Sciatic nerve (tissue), 2 donors: ENCODE measurements at regions not wholly inside any gene's neighbourhood (a gene's known extent, or its start where the extent isn't known, plus 50 kb on each side); places are given as distances from the start of the nearest gene placed in this dataset.

Experiments
- ATAC-seq: fragments of 200-7000 bp; cut with Tn5 transposase; one replicate; pipeline ENCODE4 v1.9.1; 2020; ENCODE audit warnings: mild to moderate bottlenecking, moderate library complexity
- DNase-seq: peaks from one replicate; pipeline ENCODE4 v3.0.0-alpha.2; 2020; ENCODE audit warnings: low spot score
- intact Hi-C: fragments of 100-400 bp; cut with DNase I; formaldehyde crosslinking; loops from one replicate; pipeline ENCODE4 v1.14.2; 2022
- donor health status: DM: no; HTN: no; CAD: no.
- donor health status: DM: no; HTN: no; CAD: no.

DNA sequence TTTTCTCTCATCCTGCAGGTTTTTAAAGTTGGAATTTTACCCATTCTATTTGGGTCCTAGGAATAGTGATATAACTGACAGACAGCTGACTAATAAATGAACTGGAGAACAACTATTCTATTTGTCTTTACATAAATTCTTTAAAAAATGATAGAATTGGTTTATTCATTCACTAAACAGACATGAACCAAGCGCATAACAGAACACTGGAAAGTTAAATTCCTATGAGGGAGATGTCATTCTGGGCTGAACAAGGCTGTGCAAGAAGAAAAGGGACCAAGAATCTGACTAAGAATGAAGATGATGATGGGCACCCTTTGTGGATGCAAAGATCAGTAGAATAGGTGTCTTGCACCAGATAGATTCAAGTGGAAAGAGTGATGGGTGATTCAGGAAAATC is 256.3 kb upstream of the SASH1 start:
- DNase-seq (no peak), ATAC-seq (no peak)
- intact Hi-C loops = no loop called here

DNA sequence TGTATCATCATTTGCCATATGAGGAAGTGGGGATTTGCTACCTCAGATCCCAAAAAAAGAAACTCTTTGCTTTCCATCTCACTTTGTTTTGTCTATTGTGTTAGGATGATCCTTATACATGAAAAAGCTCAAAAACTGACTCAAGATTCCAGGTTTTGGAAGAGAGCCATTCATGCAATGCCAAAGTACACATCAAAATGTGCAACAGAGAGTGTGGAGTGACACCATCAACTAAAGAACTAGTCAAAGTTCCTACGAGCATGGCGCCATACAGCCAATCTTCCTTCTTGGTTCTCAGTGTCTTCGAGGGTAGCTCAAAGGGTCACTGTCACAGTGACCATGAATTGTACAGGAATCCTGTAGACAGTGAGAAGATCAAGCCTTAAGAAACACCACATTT is 255.8 kb upstream of the SASH1 start:
- ATAC-seq = no peak
- intact Hi-C loops = no loop called here

DNA sequence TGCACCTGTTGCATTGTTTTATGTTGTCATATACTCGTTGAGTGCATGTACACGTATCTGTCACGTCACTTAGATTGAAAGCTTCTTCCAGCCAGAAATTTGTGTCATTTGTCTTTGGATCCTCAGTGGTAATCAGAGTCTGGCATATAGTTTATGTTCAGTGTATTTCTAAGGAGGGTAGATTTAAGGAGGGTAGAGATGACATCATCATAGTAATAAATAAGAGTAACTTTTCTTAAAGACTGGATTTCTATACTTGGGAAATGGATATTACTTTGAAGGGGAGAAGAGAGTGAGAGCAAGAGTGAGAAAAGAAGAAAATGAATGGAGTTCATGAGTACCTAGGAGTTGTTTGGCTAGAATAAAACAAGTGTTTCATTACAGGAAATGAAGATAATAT is 255.0 kb upstream of the SASH1 start:
- intact Hi-C loops = no loop called here
- DNase-seq (no peak), ATAC-seq (no peak)

More for the DNA sequence above, 255.8 kb upstream of the SASH1 start:
- DNase-seq = no peak

DNA sequence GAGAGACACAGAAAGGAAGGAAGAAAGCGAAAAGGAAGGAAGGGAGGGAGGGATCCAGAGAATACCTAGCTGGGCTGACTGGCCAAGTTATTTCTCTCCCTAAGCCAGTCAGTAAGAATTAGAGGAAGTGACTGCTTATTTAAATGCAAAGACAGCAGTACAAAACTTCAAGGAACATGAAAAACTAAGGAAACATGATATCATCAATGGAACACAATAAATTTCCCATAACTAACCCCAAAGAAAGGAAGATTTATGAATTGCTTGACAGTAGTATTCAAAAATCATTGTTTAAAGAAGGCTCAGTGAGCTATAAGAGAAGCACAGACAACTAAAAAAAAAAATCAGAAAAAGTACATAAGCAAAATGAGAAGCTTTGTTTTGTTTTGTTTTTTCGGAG is 252.3 kb upstream of the SASH1 start:
- ATAC-seq (no peak), DNase-seq (no peak)
- intact Hi-C loops = no loop called here

DNA sequence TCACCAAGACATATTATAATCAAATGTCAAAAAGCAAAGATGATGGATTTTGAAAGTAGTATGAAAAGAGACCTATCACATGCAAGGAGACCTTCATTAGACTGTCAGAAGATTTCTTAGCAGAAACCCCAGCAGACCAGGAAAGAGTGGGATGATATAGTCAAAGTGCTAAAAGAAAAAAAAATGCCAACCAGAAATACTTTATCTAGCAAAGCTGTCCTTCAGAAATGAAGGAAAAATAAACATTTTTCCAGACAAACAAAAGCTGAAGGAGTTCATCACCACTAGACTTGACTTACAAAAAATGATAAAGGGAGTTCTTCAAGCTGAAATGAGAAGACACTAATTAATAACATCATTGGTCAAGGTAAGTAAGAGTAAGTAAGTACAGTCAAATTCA is 251.2 kb upstream of the SASH1 start:
- ATAC-seq = no peak
- no peak for DNase-seq
- intact Hi-C loops = no loop called here

DNA sequence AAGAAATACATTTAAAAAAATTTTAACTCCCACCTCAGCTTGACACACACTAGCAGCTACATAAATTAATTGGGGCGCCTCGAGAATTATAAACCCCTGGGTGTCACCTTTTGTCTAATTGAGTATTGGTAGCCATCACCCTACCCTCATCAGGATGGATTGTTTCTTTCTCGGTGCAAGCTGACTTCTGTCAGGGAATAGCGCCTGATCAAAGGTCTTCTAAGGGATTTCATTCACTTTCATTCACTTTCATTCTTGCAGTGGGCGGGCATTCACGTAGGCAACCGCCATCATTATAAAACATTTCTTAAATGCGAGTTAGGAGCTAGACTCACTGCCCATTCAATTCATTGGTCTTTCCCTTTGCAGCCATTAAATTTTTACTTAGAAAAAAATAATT is 239.2 kb upstream of the SASH1 start:
- ATAC-seq = no peak
- intact Hi-C loops = no loop called here
- DNase-seq = no peak

DNA sequence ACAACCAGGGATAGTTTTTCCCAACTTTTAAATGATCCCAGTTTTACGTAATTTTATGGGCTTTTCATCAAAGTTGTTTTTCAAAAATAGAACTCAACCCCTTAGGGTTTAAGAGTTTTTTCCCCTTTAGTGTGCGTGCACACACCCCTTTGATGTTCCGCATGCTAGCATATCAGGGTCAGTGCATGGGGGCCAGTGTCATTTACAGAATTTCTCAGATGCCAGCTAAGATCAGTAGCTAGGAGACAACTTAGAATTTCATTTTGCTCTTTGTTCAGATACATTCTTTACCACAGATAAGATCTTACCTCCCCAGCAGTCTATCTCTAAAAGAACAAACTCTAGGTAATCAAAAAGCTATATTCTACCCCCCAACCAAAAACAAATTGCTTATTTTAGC is 238.5 kb upstream of the SASH1 start:
- intact Hi-C loops = no loop called here
- no peak for ATAC-seq
- no peak for DNase-seq

DNA sequence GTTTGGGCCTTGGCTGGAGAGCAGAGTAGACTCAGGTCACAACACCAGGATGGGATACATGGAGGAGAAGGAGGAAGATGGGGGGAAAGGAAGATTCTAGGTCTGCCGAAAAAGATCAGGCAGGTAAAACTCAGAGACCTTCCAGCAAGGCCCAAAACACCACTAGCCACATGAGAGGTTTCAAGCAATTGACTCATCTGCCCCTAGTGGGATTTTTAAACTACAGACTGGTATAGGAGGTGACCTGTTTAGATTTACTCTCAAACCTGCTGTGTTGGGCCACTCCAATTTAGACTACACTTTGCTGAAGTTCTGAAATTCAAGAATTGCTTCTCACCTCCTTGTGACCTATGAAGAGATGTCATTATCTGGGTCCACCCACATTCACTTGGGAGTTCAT is 236.9 kb upstream of the SASH1 start:
- ATAC-seq (no peak), DNase-seq (no peak)
- intact Hi-C loops = no loop called here

DNA sequence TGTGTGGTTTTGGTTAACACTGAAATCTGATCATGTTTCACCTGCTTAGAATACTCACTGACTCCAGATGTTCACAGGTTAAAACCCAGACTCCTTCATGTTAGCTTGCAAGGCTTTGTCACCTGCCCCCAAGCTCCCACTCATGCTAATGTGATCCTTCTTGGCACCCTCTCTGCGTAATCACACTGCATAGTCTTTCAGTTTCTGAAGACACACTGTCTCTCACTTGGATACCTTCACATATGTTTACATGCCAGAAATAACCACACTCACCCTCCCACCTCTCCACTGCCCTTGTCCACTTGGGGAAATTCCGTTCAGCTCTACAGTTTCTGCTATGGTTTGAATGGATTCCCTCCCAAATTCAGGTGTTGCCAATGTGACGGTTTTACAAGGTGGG is 234.7 kb upstream of the SASH1 start:
- DNase-seq (no peak), ATAC-seq (no peak)
- intact Hi-C loops = no loop called here

DNA sequence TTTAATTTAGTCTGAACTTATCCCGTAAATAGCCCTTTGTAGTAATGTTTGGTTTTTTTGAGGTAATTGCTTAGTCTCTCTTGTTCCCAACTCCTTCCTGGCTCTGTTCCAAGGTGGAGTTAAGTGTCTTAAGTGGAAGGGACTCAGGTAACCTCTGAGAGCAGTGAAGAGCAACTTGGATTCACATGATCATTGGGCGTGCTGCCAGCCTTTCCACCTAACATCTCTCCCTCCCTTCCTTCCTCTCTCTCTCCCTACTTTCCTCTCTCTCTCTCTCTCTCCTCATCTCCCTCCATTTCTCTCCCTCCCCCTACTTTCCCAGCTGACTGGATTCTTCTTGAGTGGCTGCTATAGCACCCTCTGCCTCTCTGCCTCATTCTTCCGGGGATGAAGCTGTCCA is 232.9 kb upstream of the SASH1 start:
- DNase-seq = no peak
- no peak for ATAC-seq
- intact Hi-C loops = no loop called here

DNA sequence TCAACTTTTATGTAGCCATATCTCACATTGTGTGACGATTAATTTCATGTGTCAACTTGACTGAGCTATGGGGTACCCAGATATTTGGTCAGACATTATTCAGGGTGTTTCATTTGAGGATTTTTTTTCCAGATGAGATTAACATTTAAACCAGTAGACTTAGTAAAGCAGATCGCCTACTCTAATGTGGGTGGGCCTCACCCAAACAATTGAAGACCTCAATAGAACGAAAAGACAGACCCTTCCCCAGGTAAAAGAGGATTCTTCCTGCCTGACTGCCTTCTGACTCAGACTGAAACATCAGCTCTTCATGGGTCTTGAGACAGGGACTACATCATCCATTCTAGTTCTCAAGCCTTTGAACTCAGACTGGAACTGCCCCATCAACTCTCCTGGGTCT is 231.7 kb upstream of the SASH1 start:
- DNase-seq = no peak
- intact Hi-C loops = no loop called here
- ATAC-seq = no peak

DNA sequence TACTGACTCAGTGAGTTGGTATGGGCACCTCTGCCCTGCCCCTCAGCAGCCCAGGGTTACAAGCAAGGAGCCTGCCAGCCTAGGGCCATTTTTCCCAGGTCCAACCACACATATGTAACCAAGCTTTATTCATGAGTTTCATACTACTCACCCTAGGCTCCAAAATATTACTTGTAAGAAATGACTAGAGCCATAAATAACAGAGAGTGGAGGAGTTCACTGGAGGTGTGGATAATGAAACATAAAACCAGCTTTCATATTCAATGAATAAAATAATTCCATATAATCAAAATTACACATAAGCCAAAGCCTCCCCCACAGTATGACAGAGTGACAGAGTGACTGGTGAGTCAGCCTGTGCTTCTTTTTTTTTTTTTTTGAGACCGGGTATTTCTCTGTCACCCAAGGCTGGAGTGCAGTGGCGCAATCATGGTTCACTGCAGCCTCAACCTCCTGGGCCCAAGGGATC is 229.8 kb upstream of the SASH1 start:
- DNase-seq (no peak), ATAC-seq (no peak)
- intact Hi-C loops = no loop called here

DNA sequence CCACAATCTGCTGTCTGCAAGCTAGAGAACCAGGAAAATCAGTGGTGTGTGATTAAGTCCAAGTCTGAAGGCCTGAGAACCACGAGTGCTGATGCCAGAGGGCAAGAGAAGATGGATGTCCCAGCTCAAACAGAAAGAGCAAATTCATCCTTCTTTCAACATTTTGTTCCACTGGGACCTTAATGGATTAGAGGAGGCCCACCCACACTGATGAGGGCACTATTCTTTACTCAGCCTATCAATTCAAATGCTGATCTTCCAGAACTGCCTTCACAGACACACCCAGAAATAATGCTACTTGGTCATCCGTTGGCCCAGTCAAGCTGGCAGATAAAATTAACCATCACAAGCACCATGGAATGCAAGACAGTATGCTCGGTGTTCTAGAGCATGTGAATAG is 226.6 kb upstream of the SASH1 start:
- no peak for ATAC-seq
- DNase-seq = no peak
- intact Hi-C loops = no loop called here

DNA sequence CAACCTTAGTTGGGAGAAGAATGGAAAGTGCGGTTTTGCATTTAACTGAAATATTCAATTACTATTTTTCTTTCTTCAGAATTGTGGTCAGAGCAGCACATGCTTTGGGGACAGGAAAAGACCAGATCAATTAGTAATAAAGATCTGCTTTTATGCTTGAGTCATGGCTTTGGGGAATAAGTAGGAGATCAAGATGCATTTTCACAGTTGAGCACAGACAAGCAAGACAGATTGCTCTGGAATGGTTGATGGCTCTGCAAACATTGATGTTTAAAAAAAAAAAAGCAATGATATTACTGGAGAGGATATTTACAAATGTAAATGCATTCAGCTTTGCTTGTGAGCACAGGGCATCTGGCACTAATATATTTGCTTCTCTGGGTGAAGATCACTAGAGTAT is 224.4 kb upstream of the SASH1 start:
- intact Hi-C loops = no loop called here
- DNase-seq (no peak), ATAC-seq (no peak)

DNA sequence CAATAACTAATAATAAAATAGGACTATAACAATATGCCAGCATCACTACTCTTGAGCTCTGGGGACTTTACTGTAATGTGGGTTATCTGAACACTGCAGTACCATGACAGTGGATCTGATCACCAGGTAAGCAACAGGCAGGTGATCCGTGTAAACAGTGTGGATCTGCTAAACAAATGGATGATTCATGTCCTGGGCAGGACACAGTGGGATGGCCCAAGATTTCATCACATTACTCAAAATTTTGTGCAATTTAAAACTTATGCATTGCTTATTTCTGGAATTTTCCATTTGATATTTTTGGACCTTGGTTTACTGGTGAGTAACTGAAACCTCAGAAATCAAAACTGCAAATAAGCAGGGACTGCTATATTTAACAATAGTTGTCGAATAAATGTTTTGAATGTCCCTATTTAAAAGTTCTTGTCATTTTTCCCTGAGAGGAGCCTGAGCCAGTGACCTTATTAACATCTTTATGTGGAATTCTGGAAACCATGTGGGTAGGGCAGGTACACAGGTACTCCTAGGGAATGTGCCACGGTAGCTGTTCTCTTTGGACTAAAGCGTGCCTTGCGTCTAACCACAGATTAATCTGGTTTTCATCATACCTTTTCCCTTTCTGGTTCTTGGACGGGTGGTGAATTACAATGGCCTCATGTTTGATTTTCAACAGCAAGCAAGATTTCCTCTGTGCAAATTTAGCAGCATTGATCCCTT is 214.5 kb upstream of the SASH1 start:
- DNase-seq = no peak
- ATAC-seq = no peak
- intact Hi-C loops = no loop called here

DNA sequence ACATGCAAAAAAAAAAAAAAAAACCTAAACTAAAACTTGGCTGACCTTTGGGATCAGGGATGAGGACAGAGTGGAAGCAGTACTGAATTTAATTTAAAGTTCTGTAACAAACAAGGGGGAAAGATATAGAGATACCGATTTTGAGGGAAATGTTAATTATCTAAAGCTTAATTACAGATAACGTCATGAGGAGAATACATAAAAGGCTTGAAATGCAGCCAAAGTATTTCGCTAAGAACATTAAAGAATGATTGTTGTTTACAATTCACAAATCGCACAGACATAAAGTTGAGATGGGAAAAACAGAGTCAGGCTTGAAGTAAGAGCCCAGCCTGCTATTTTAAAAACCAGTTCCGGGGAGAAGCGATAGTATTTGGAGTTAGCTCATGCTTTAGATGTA is 208.0 kb upstream of the SASH1 start:
- ATAC-seq (no peak), DNase-seq (no peak)
- intact Hi-C loops = no loop called here

DNA sequence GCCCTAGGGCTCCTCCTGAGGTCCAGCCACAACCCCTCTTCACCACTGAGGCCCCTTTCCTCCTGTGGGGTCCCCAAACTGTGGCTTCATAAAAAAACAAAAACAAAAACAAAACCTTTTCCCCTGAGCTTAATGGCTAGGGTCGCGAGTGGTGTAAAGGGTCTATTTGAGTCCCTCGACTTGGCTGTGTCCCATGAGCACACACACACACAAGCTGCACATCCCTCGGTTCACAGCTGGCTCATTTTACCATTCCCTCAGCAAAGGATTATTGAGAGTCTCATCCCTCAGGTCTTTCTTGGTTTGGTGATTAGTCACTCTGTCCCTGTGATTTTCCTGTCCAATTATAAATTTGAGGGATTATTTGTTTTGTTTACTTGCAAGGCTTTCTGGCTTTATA is 206.1 kb upstream of the SASH1 start:
- DNase-seq = no peak
- no peak for ATAC-seq
- intact Hi-C loops = no loop called here

DNA sequence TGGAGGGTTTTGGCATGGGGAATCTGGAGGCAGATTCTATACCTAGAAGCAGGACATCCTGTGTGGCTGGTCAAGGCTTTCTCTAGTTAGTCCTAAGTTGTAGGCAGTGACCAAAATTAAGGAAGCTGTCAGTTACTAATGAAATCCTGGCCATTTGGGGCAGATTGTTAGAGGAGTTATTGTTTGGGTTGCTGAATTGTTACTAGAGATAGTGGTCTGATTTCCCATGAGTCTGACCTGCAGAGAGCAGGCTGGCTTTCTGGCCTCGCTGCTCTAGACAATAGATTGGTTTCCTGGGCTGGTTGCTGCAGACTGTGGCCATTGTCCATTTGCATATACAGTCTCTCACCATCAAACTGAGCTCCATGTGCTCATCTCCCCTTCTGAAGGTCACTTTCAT is 205.0 kb upstream of the SASH1 start:
- intact Hi-C loops = no loop called here
- no peak for DNase-seq
- no peak for ATAC-seq

DNA sequence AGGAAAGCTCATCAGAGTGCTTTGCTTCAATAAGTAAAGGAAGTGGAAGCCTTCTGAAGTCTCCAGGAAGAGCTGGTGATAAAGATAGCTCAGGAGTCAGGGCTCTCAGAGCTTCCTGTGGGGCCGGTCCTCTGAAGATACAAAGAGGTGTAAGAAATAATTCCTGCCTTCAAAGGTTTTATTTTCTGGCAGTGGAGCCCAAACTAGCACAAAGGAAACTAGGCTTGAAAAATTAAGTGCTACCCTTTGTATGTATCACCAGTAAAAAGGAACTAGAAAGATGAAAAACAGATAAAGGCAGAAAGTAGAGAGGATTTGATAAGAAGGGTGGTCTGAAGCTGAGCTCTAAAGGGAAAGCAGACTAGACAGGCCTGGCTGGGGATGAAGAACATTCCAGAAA is 204.1 kb upstream of the SASH1 start:
- no peak for ATAC-seq

DNA sequence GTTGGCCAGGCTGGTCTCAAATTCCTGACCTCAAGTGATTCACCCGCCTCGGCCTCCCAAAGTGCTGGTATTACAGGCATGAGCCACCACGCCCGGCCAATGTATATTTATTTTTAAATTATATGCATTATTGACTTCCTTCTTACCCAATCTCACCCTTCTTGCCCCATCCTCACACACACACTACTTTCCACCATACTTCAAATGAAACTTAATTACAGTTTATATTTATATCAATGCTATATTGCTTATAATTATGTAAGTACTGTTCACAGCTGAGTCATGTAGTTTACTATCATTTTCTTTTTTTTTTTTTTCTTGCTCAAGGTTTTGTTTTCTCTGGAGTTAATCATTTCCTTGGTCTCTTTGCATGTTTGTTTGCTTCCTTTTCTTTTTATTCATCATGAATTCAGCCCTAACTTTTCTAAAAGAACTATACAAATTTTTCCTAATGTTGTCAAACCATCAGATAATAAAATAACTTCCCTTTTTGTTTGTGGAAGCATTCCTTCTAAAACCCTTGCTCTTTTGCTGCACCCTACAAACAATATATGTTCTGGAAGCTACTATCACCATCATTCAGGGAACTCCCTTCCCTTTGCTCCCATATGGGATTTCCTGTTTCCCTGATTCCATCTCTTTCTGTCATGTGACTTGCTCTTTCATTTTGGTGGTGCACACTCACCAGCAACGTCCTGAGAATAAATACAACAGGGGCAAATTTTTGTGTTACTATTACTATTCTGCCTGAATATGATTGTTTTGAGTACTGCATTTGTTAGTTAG is 201.7 kb upstream of the SASH1 start:
- ATAC-seq (no peak), DNase-seq (no peak)
- intact Hi-C loops = no loop called here

More for the DNA sequence above, 204.1 kb upstream of the SASH1 start:
- intact Hi-C loops = no loop called here
- DNase-seq = no peak

DNA sequence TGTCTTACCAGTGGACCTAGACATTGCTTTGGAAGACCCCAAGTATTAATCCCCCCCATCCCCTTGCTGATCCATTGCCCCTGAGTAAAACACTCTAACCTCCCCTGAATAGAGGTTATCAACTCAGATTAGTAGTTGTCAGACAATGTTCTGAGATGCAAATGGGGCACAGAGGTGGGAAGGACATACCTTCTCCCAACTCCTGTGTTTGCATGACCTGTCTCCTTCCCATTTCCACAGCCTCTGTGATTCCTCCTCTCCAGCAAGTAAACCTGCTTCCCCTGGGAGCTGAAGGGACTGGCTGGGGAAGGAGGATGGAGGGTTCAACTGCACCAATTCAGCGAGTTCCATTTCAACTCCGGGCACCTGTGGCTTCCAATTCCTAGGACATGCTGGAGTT is 199.8 kb upstream of the SASH1 start:
- ATAC-seq = no peak
- DNase-seq = no peak
- intact Hi-C loops = no loop called here
